T-helper 2 cell treated with Interferon-gamma antibody and Interleukin-4, amounts not matched to agents 5 μg/mL and 100 μg/mL, for 36 hours (primary cell): ENCODE measurements at regions not wholly inside any gene's neighbourhood (a gene's known extent, or its start where the extent isn't known, plus 50 kb on each side); places are given as distances from the start of the nearest gene placed in this dataset.

ENCODE experiments used
- DNase-seq: peaks from one replicate; pipeline ENCODE4 v3.0.0; 2021; ENCODE audit warnings: low spot score
- H3K27ac Mint-ChIP-seq: one replicate; pipeline ENCODE4 v1.8.0; 2021; ENCODE audit warnings: mild to moderate bottlenecking, mixed read lengths
- H3K27me3 Mint-ChIP-seq: one replicate; pipeline ENCODE4 v1.8.0; 2021; ENCODE audit warnings: low read depth, mixed read lengths
- H3K36me3 Mint-ChIP-seq: one replicate; pipeline ENCODE4 v1.8.0; 2021; ENCODE audit warnings: low read depth, mixed read lengths
- H3K4me1 Mint-ChIP-seq: one replicate; pipeline ENCODE4 v1.8.0; 2021; ENCODE audit warnings: low read depth, mixed read lengths
- H3K4me3 Mint-ChIP-seq: one replicate; pipeline ENCODE4 v1.8.0; 2022; ENCODE audit warnings: mild to moderate bottlenecking, moderate library complexity, mixed read lengths
- H3K9me3 Mint-ChIP-seq: one replicate; pipeline ENCODE4 v1.8.0; 2021; ENCODE audit warnings: mixed read lengths

GRCh38 chrX:149992918-149993317, 54.6 kb upstream of the EOLA2 start:
- no peak for DNase-seq
- Mint-ChIP-seq H3K4me3 (no peak overlapping the region), H3K36me3 (peaks cover 10% of the 10 kb centered on the region), H3K27me3 (no peaks in the 10 kb centered on the region), H3K27ac (no peak overlapping the region), H3K4me1 (no peaks in the 10 kb centered on the region), H3K9me3 (no peaks in the 10 kb centered on the region)

GRCh38 chrX:149993989-149994388, 55.7 kb upstream of the EOLA2 start:
- Mint-ChIP-seq H3K4me1 (no peaks in the 10 kb centered on the region), H3K27me3 (no peaks in the 10 kb centered on the region), H3K4me3 (no peak overlapping the region), H3K36me3 (peaks cover 10% of the 10 kb centered on the region), H3K9me3 (no peaks in the 10 kb centered on the region), H3K27ac (no peak overlapping the region)
- no peak for DNase-seq

- Mint-ChIP-seq H3K9me3 (no peaks in the 10 kb centered on the region), H3K4me1 (no peaks in the 10 kb centered on the region), H3K36me3 (peaks cover 10% of the 10 kb centered on the region), H3K27me3 (no peaks in the 10 kb centered on the region), H3K27ac (no peak overlapping the region), H3K4me3 (no peak overlapping the region)
- no peak for DNase-seq
Observed at GRCh38 chrX:149996515-149996914, 58.2 kb upstream of the EOLA2 start.

- Mint-ChIP-seq H3K9me3 (no peaks in the 10 kb centered on the region), H3K27me3 (no peaks in the 10 kb centered on the region), H3K27ac (no peak overlapping the region), H3K4me1 (no peaks in the 10 kb centered on the region), H3K36me3 (no peaks in the 10 kb centered on the region), H3K4me3 (no peak overlapping the region)
- DNase-seq, result no peak
Observed at GRCh38 chrX:150005027-150005426, 66.7 kb upstream of the EOLA2 start.

GRCh38 chrX:150007356-150007755, 69.1 kb upstream of the EOLA2 start:
- H3K4me1 Mint-ChIP-seq, result no peaks in the 10 kb centered on the region
- no peaks in the 10 kb centered on the region for H3K9me3 Mint-ChIP-seq
- no peak overlapping the region for H3K4me3 Mint-ChIP-seq
- H3K36me3 Mint-ChIP-seq, result no peaks in the 10 kb centered on the region
- no peak overlapping the region for H3K27ac Mint-ChIP-seq
- no peak for DNase-seq
- H3K27me3 Mint-ChIP-seq, result no peaks in the 10 kb centered on the region

GRCh38 chrX:150012647-150013381, 74.5 kb upstream of the EOLA2 start:
- no peaks in the 10 kb centered on the region for H3K9me3 Mint-ChIP-seq
- no peaks in the 10 kb centered on the region for H3K4me1 Mint-ChIP-seq
- no peak overlapping the region for H3K4me3 Mint-ChIP-seq
- H3K36me3 Mint-ChIP-seq, result no peaks in the 10 kb centered on the region
- no peak overlapping the region for H3K27ac Mint-ChIP-seq
- H3K27me3 Mint-ChIP-seq, result no peaks in the 10 kb centered on the region
- no peak for DNase-seq

GRCh38 chrX:150014525-150014924, 76.2 kb upstream of the EOLA2 start:
- H3K27me3 Mint-ChIP-seq, result no peaks in the 10 kb centered on the region
- DNase-seq, result no peak
- H3K36me3 Mint-ChIP-seq, result no peaks in the 10 kb centered on the region
- no peak overlapping the region for H3K4me3 Mint-ChIP-seq
- H3K4me1 Mint-ChIP-seq, result no peaks in the 10 kb centered on the region
- no peaks in the 10 kb centered on the region for H3K9me3 Mint-ChIP-seq
- H3K27ac Mint-ChIP-seq, result no peak overlapping the region

- no peak overlapping the region for H3K27ac Mint-ChIP-seq
- no peak overlapping the region for H3K4me3 Mint-ChIP-seq
- no peaks in the 10 kb centered on the region for H3K36me3 Mint-ChIP-seq
- H3K27me3 Mint-ChIP-seq, result no peaks in the 10 kb centered on the region
- DNase-seq, result no peak
- no peaks in the 10 kb centered on the region for H3K4me1 Mint-ChIP-seq
- no peaks in the 10 kb centered on the region for H3K9me3 Mint-ChIP-seq
Observed at GRCh38 chrX:150017868-150018267, 79.6 kb upstream of the EOLA2 start.

- H3K4me3 Mint-ChIP-seq, result no peak overlapping the region
- no peaks in the 10 kb centered on the region for H3K9me3 Mint-ChIP-seq
- H3K27me3 Mint-ChIP-seq, result no peaks in the 10 kb centered on the region
- no peaks in the 10 kb centered on the region for H3K4me1 Mint-ChIP-seq
- no peak overlapping the region for H3K27ac Mint-ChIP-seq
- H3K36me3 Mint-ChIP-seq, result no peaks in the 10 kb centered on the region
- no peak for DNase-seq
Observed at GRCh38 chrX:150018931-150019361, 80.7 kb upstream of the EOLA2 start.

- Mint-ChIP-seq H3K27ac (peak overlapping the region; percentile 36), H3K4me3 (peak overlapping the region; percentile 54), H3K4me1 (peaks cover 8% of the 10 kb centered on the region), H3K36me3 (peaks cover 6% of the 10 kb centered on the region), H3K27me3 (no peaks in the 10 kb centered on the region), H3K9me3 (peaks cover 15% of the 10 kb centered on the region)
- no peak for DNase-seq
Observed at GRCh38 chrX:150028692-150029091, 90.4 kb upstream of the EOLA2 start.

GRCh38 chrX:150032742-150033141, 94.5 kb upstream of the EOLA2 start:
- Mint-ChIP-seq H3K4me3 (no peak overlapping the region), H3K4me1 (peaks cover 8% of the 10 kb centered on the region), H3K36me3 (no peaks in the 10 kb centered on the region), H3K27me3 (no peaks in the 10 kb centered on the region), H3K9me3 (peaks cover 17% of the 10 kb centered on the region), H3K27ac (no peak overlapping the region)
- no peak for DNase-seq

- Mint-ChIP-seq H3K9me3 (peaks cover 8% of the 10 kb centered on the region), H3K4me1 (no peaks in the 10 kb centered on the region), H3K36me3 (no peaks in the 10 kb centered on the region), H3K27me3 (peaks cover 2% of the 10 kb centered on the region), H3K27ac (no peak overlapping the region), H3K4me3 (no peak overlapping the region)
- no peak for DNase-seq
Observed at GRCh38 chrX:150034788-150035187, 96.5 kb upstream of the EOLA2 start.

GRCh38 chrX:150035531-150035930, 97.2 kb upstream of the EOLA2 start:
- no peaks in the 10 kb centered on the region for H3K36me3 Mint-ChIP-seq
- no peak overlapping the region for H3K27ac Mint-ChIP-seq
- no peak for DNase-seq
- peaks cover 8% of the 10 kb centered on the region for H3K9me3 Mint-ChIP-seq
- peaks cover 2% of the 10 kb centered on the region for H3K27me3 Mint-ChIP-seq
- H3K4me1 Mint-ChIP-seq, result no peaks in the 10 kb centered on the region
- H3K4me3 Mint-ChIP-seq, result no peak overlapping the region

GRCh38 chrX:150036181-150036580, 97.9 kb upstream of the EOLA2 start:
- no peak overlapping the region for H3K4me3 Mint-ChIP-seq
- no peaks in the 10 kb centered on the region for H3K36me3 Mint-ChIP-seq
- H3K4me1 Mint-ChIP-seq, result no peaks in the 10 kb centered on the region
- no peak overlapping the region for H3K27ac Mint-ChIP-seq
- H3K27me3 Mint-ChIP-seq, result peaks cover 2% of the 10 kb centered on the region
- DNase-seq, result no peak
- peaks cover 8% of the 10 kb centered on the region for H3K9me3 Mint-ChIP-seq

- Mint-ChIP-seq H3K27me3 (peaks cover 2% of the 10 kb centered on the region), H3K36me3 (no peaks in the 10 kb centered on the region), H3K27ac (no peak overlapping the region), H3K9me3 (peaks cover 8% of the 10 kb centered on the region), H3K4me1 (no peaks in the 10 kb centered on the region), H3K4me3 (no peak overlapping the region)
- DNase-seq, result no peak
Observed at GRCh38 chrX:150036641-150037040, 98.3 kb upstream of the EOLA2 start.
